Nephron progenitor cell (in vitro differentiated cells): ENCODE measurements at regions not wholly inside any gene's neighbourhood (a gene's known extent, or its start where the extent isn't known, plus 50 kb on each side); places are given as distances from the start of the nearest gene placed in this dataset.

Source experiments
- DNase-seq: peaks from one replicate; pipeline ENCODE4 v3.0.0; 2021
- H3K27ac Mint-ChIP-seq: 2 replicates; pipeline ENCODE4 v1.8.0; 2021; ENCODE audit warnings: mild to moderate bottlenecking, moderate library complexity, mixed read lengths
- H3K27me3 Mint-ChIP-seq: 2 replicates; pipeline ENCODE4 v1.8.0; 2021; ENCODE audit warnings: mild to moderate bottlenecking, low read depth, mixed read lengths; ENCODE audit not compliant: poor library complexity
- H3K36me3 Mint-ChIP-seq: 2 replicates; pipeline ENCODE4 v1.8.0; 2021; ENCODE audit warnings: low read depth, mixed read lengths
- H3K4me1 Mint-ChIP-seq: 2 replicates; pipeline ENCODE4 v1.8.0; 2021; ENCODE audit warnings: mixed read lengths
- H3K4me3 Mint-ChIP-seq: 2 replicates; pipeline ENCODE4 v1.8.0; 2021; ENCODE audit warnings: mild to moderate bottlenecking, moderate library complexity, mixed read lengths
- H3K9me3 Mint-ChIP-seq: 2 replicates; pipeline ENCODE4 v1.8.0; 2021; ENCODE audit warnings: mild to moderate bottlenecking, moderate library complexity, mixed read lengths
- CTCF ChIP-seq: fragments of 200-600 bp; sonication (generic); IDR thresholded peaks from 2 replicates; pipeline ENCODE4 v1.5.0; 2021; ENCODE audit warnings: antibody characterized with exemption

GRCh38 chr1:90537606-90538362, 179.3 kb downstream of the BARHL2 start:
- no peak for TF ChIP-seq CTCF
- peaks cover 6% of the 10 kb centered on the region for H3K27me3 Mint-ChIP-seq
- H3K4me3 Mint-ChIP-seq, result no peak overlapping the region
- peaks cover 19% of the 10 kb centered on the region for H3K4me1 Mint-ChIP-seq
- no peak for DNase-seq
- no peaks in the 10 kb centered on the region for H3K36me3 Mint-ChIP-seq
- no peak overlapping the region for H3K27ac Mint-ChIP-seq
- H3K9me3 Mint-ChIP-seq, result no peaks in the 10 kb centered on the region

- peaks cover 9% of the 10 kb centered on the region for H3K27me3 Mint-ChIP-seq
- H3K36me3 Mint-ChIP-seq, result no peaks in the 10 kb centered on the region
- no peak overlapping the region for H3K27ac Mint-ChIP-seq
- no peak for DNase-seq
- H3K4me3 Mint-ChIP-seq, result no peak overlapping the region
- H3K9me3 Mint-ChIP-seq, result no peaks in the 10 kb centered on the region
- H3K4me1 Mint-ChIP-seq, result peaks cover 19% of the 10 kb centered on the region
- TF ChIP-seq CTCF, result no peak
Measured at GRCh38 chr1:90534663-90535295, 182.3 kb downstream of the BARHL2 start.

GRCh38 chr1:90534116-90534515, 183.0 kb downstream of the BARHL2 start:
- Mint-ChIP-seq H3K4me3 (no peak overlapping the region), H3K27ac (no peak overlapping the region), H3K9me3 (no peaks in the 10 kb centered on the region), H3K4me1 (peaks cover 19% of the 10 kb centered on the region), H3K27me3 (peaks cover 9% of the 10 kb centered on the region), H3K36me3 (no peaks in the 10 kb centered on the region)
- no peak for DNase-seq
- no peak for TF ChIP-seq CTCF

GRCh38 chr1:90526954-90527353, 190.1 kb downstream of the BARHL2 start:
- no peaks in the 10 kb centered on the region for H3K36me3 Mint-ChIP-seq
- DNase-seq, result no peak
- no peak overlapping the region for H3K27ac Mint-ChIP-seq
- TF ChIP-seq CTCF, result no peak
- H3K9me3 Mint-ChIP-seq, result peaks cover 17% of the 10 kb centered on the region
- H3K4me3 Mint-ChIP-seq, result no peak overlapping the region
- peaks cover 3% of the 10 kb centered on the region for H3K27me3 Mint-ChIP-seq
- H3K4me1 Mint-ChIP-seq, result no peaks in the 10 kb centered on the region

GRCh38 chr1:90522432-90522831, 194.7 kb downstream of the BARHL2 start:
- Mint-ChIP-seq H3K27ac (no peak overlapping the region), H3K9me3 (peaks cover 21% of the 10 kb centered on the region), H3K4me3 (no peak overlapping the region), H3K4me1 (no peaks in the 10 kb centered on the region), H3K27me3 (no peaks in the 10 kb centered on the region), H3K36me3 (no peaks in the 10 kb centered on the region)
- no peak for DNase-seq
- no peak for TF ChIP-seq CTCF

- Mint-ChIP-seq H3K36me3 (no peaks in the 10 kb centered on the region), H3K9me3 (peaks cover 4% of the 10 kb centered on the region), H3K27me3 (no peaks in the 10 kb centered on the region), H3K4me1 (peaks cover 12% of the 10 kb centered on the region), H3K27ac (no peak overlapping the region), H3K4me3 (no peak overlapping the region)
- no peak for TF ChIP-seq CTCF
- no peak for DNase-seq
Measured at GRCh38 chr1:90513956-90514355, 203.1 kb downstream of the BARHL2 start.
